IMR-90 (cell line): ENCODE measurements at regions not wholly inside any gene's neighbourhood (a gene's known extent, or its start where the extent isn't known, plus 50 kb on each side); places are given as distances from the start of the nearest gene placed in this dataset.

Experiments
- ATAC-seq: fragments of 200-7000 bp; cut with Tn5 transposase; 2 replicates; pipeline ENCODE4 v1.9.1; 2020; ENCODE audit warnings: low read depth, mild to moderate bottlenecking, moderate library complexity
- BruUV-seq: library from RNA; stranded (reverse); fragments of 400-500 nt; replicated peaks from 2 replicates; lab custom pipeline; 2021; lab: Mats Ljungman, UMichigan
- CTCF ChIA-PET: fragments of 300-600 bp; formaldehyde crosslinking; extraction: SDS; loops from one replicate; lab custom pipeline; 2021; ENCODE audit warnings: antibody characterized with exemption; lab: Yijun Ruan, JAX
- POLR2A ChIA-PET: fragments of 300-600 bp; sonication (Branson Sonifier 250); formaldehyde crosslinking; loops from one replicate; lab custom pipeline; 2022; ENCODE audit warnings: antibody characterized with exemption; ENCODE audit not compliant: unreplicated experiment; lab: Charles Lee
- DNase-seq: peaks from one replicate; pipeline ENCODE4 v3.0.0; 2013
- H2AFZ ChIP-seq: replicated peaks from 2 replicates; pipeline ENCODE3; 2013; ENCODE audit warnings: low read length, mild to moderate bottlenecking; ENCODE audit not compliant: poor library complexity
- H2AK5ac ChIP-seq: 2 replicates; pipeline ENCODE4 v1.6.1; 2013; ENCODE audit warnings: low read depth, low read length, inconsistent platforms
- H2AK9ac ChIP-seq: replicated peaks from 2 replicates; pipeline ENCODE3; 2013; ENCODE audit warnings: mild to moderate bottlenecking, low read depth, low read length, moderate library complexity; ENCODE audit not compliant: poor library complexity
- H2BK120ac ChIP-seq: 2 replicates; pipeline ENCODE4 v1.6.1; 2013; ENCODE audit warnings: low read depth, low read length, inconsistent platforms
- H2BK15ac ChIP-seq: 3 replicates; pipeline ENCODE4 v1.6.1; 2013; ENCODE audit warnings: low read depth, low read length, inconsistent platforms
- H2BK20ac ChIP-seq: 2 replicates; pipeline ENCODE4 v1.6.1; 2013; ENCODE audit warnings: low read depth, mild to moderate bottlenecking, inconsistent platforms, low read length, moderate library complexity
- H2BK5ac ChIP-seq: 2 replicates; pipeline ENCODE4 v1.6.1; 2013; ENCODE audit warnings: mild to moderate bottlenecking, low read depth, low read length, inconsistent platforms; ENCODE audit not compliant: poor library complexity, severe bottlenecking
- H3K14ac ChIP-seq: replicated peaks from 2 replicates; pipeline ENCODE4 v1.6.1; 2013; ENCODE audit warnings: low read depth, low read length, inconsistent platforms
- H3K18ac ChIP-seq: 2 replicates; pipeline ENCODE4 v1.6.1; 2013; ENCODE audit warnings: low read depth, low read length, control low read depth
- H3K23ac ChIP-seq: 2 replicates; pipeline ENCODE4 v1.6.1; 2013; ENCODE audit warnings: low read depth, low read length, inconsistent platforms
- H3K27ac ChIP-seq: 2 replicates; pipeline ENCODE4 v1.5.1; 2013; ENCODE audit warnings: mild to moderate bottlenecking, control low read depth, low read length; ENCODE audit not compliant: insufficient read depth
- H3K27me3 ChIP-seq: 2 replicates; pipeline ENCODE4 v1.6.1; 2013; ENCODE audit warnings: low read length; ENCODE audit not compliant: control insufficient read depth, insufficient read depth
- H3K36me3 ChIP-seq: 2 replicates; pipeline ENCODE4 v1.6.1; 2013; ENCODE audit warnings: low read length, mixed read lengths; ENCODE audit not compliant: control insufficient read depth, insufficient read depth
- H3K4ac ChIP-seq: 2 replicates; pipeline ENCODE4 v1.6.1; 2013; ENCODE audit warnings: low read depth, low read length, inconsistent platforms
- H3K4me1 ChIP-seq: 2 replicates; pipeline ENCODE4 v1.6.1; 2013; ENCODE audit warnings: low read length, mixed read lengths; ENCODE audit not compliant: control insufficient read depth, insufficient read depth
- H3K4me2 ChIP-seq: 2 replicates; pipeline ENCODE4 v1.6.1; 2013; ENCODE audit warnings: low read depth, mild to moderate bottlenecking, control low read depth, low read length, moderate library complexity
- H3K4me3 ChIP-seq: 2 replicates; pipeline ENCODE4 v1.5.1; 2013; ENCODE audit warnings: low read depth, mild to moderate bottlenecking, control low read depth, low read length, moderate library complexity; ENCODE audit not compliant: insufficient read depth
- H3K56ac ChIP-seq: 2 replicates; pipeline ENCODE4 v1.6.1; 2013; ENCODE audit warnings: low read length, inconsistent platforms; ENCODE audit not compliant: insufficient read depth; ENCODE audit errors: extremely low read depth
- H3K79me1 ChIP-seq, 2 experiments: 2 replicates each; pipeline ENCODE4 v1.6.1; 2013; ENCODE audit warnings: low read length in 2 of 2, inconsistent platforms in 1 of 2, low read depth in 1 of 2
- H3K9ac ChIP-seq: 2 replicates; pipeline ENCODE4 v1.6.1; 2013; ENCODE audit warnings: low read depth, low read length, control low read depth
- H3K9me1 ChIP-seq: 2 replicates; pipeline ENCODE4 v1.6.1; 2013; ENCODE audit warnings: low read length, inconsistent platforms; ENCODE audit not compliant: insufficient read depth
- H3K9me3 ChIP-seq: 2 replicates; pipeline ENCODE4 v1.6.1; 2013; ENCODE audit warnings: low read length; ENCODE audit not compliant: control insufficient read depth, insufficient read depth
- H4K20me1 ChIP-seq: 2 replicates; pipeline ENCODE4 v1.6.1; 2013; ENCODE audit warnings: low read length, inconsistent platforms; ENCODE audit not compliant: insufficient read depth
- H4K5ac ChIP-seq: 2 replicates; pipeline ENCODE4 v1.6.1; 2013; ENCODE audit warnings: mild to moderate bottlenecking, low read depth, low read length, control low read depth
- H4K8ac ChIP-seq, 2 experiments: 2 replicates each; pipeline ENCODE4 v1.6.1; 2013; ENCODE audit warnings: low read depth in 2 of 2, low read length in 2 of 2, control low read depth in 1 of 2, inconsistent platforms in 1 of 2
- H4K91ac ChIP-seq: 2 replicates; pipeline ENCODE4 v1.6.1; 2013; ENCODE audit warnings: low read depth, low read length, inconsistent platforms; ENCODE audit not compliant: insufficient read depth
- MXI1 ChIP-seq: IDR thresholded peaks from 2 replicates; pipeline ENCODE4 v1.6.1; 2012; ENCODE audit warnings: low read depth, mild to moderate bottlenecking, low read length, moderate library complexity, borderline replicate concordance
- NFE2L2 ChIP-seq: fragments of 150-350 bp; IDR thresholded peaks from 2 replicates; pipeline ENCODE4 v1.6.1; 2016; ENCODE audit warnings: low read depth, mild to moderate bottlenecking, low read length
- POLR2A ChIP-seq: IDR thresholded peaks from 2 replicates; pipeline ENCODE4 v1.6.1; 2012; ENCODE audit warnings: mild to moderate bottlenecking, low read depth, low read length
- WGBS, 2 experiments: methylation state at CpG; one replicate each; pipeline versions ENCODE4 v1.1.5 to v1.1.7; 2013; ENCODE audit warnings: missing lambda C conversion rate in 2 of 2; ENCODE audit not compliant: insufficient read length in 1 of 2; ENCODE audit errors: extremely low coverage in 2 of 2; 5-methylcytosine and 5-hydroxymethylcytosine counted together
- dilution Hi-C: fragments of 300-500 bp; cut with HindIII; formaldehyde crosslinking; loops from one replicate; pipeline ENCODE4 v1.14.3; 2018; ENCODE audit warnings: low sequenced_read_pairs; ENCODE audit not compliant: unreplicated experiment
- in situ Hi-C: fragments of 300-500 bp; cut with MboI; formaldehyde crosslinking; loops from 3 replicates; pipeline ENCODE4 v1.14.3; 2019; ENCODE audit warnings: low sequenced_read_pairs, inconsistent platforms, mixed read lengths
- intact Hi-C: fragments of 100-400 bp; cut with micrococcal nuclease; formaldehyde crosslinking; loops from 2 replicates; pipeline ENCODE4 v1.10.0; 2022
- TF ChIP-seq, protein P1 (sequence below): fragments of 150-350 bp; IDR thresholded peaks from 2 replicates; pipeline ENCODE4 v1.6.1; 2016; ENCODE audit warnings: low read depth, mild to moderate bottlenecking, low read length, moderate library complexity, borderline replicate concordance

DNA sequence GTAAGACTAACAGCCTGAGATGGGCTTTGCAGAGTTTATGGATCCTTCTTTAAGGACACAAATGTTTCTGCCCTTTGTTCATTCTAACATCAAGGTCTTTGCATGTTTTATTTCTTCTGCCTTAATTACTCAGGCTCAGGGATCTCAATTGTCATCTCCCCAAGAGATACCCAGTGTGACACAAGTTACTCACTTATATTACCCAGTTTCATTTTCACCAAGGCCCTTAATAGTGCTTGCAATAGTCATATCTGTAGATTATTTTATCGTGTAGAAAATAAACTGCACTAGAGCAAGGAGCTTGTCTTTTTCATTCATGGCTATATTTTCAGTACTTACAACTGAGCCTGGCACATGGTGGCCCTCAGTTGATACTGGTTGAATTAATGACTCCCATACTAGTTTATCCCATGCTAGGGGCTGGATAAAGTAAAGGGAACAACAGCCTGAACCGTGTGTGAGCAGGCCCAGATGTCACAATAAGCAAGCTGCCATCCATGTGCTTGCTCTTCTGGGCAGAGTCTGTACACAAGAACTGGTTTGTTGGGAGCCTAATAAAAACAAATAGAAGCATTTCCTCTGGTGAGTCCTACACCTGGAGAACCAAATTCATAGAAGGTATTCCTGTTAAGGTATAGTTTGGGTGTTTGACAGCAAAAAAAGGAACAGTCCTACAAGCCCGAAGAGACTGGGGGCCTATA lies 112.5 kb upstream of the CD180 start:
- Histone ChIP-seq H3K23ac (no peak overlapping the region), H3K27me3 (no peaks in the 10 kb centered on the region), H2BK20ac (no peak overlapping the region), H2AK5ac (no peak overlapping the region), H2AFZ (no peak overlapping the region), H4K8ac (no peak overlapping the region), H3K36me3 (no peaks in the 10 kb centered on the region), H3K4me2 (no peak overlapping the region), H2AK9ac (no peak overlapping the region), H2BK5ac (no peak overlapping the region), H3K14ac (no peak overlapping the region), H3K9ac (no peak overlapping the region), H3K9me1 (peaks cover 14% of the 10 kb centered on the region), H3K9me3 (no peaks in the 10 kb centered on the region), H3K4me1 (peaks cover 14% of the 10 kb centered on the region), H3K56ac (no peak overlapping the region), H2BK15ac (no peak overlapping the region), H2BK120ac (no peak overlapping the region), H4K91ac (no peak overlapping the region), H3K27ac (no peak overlapping the region), H3K4me3 (no peak overlapping the region), H3K79me1 (no peaks in the 10 kb centered on the region), H4K5ac (no peak overlapping the region), H3K4ac (no peak overlapping the region), H3K18ac (no peak overlapping the region), H4K20me1 (peaks cover 2% of the 10 kb centered on the region; the same call in 1 of the 2 replicates)
- POLR2A ChIA-PET: no interaction called here
- no CpG with 5 or more reads among the region's 3 CpGs for WGBS, 2 experiments
- no peak for ATAC-seq
- CTCF ChIA-PET: no interaction called here
- dilution Hi-C loops: no loop called here
- BruUV-seq: no TSS peak
- in situ Hi-C loops: no loop called here
- no peak for TF ChIP-seq NFE2L2
- TF ChIP-seq POLR2A: no peak
- TF ChIP-seq, protein P1, sequence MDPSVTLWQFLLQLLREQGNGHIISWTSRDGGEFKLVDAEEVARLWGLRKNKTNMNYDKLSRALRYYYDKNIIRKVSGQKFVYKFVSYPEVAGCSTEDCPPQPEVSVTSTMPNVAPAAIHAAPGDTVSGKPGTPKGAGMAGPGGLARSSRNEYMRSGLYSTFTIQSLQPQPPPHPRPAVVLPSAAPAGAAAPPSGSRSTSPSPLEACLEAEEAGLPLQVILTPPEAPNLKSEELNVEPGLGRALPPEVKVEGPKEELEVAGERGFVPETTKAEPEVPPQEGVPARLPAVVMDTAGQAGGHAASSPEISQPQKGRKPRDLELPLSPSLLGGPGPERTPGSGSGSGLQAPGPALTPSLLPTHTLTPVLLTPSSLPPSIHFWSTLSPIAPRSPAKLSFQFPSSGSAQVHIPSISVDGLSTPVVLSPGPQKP: no peak
- no peak for TF ChIP-seq MXI1
- intact Hi-C loops: no loop called here
- no peak for DNase-seq
